PC-3 (cell line): ENCODE measurements at regions not wholly inside any gene's neighbourhood (a gene's known extent, or its start where the extent isn't known, plus 50 kb on each side); places are given as distances from the start of the nearest gene placed in this dataset.
"Not testable (repeated sequence)": the region's sequence is repeated elsewhere in the genome, so short reads cannot be mapped to it uniquely, and the experiment has no call there.

Source experiments
- ATAC-seq: fragments of 200-7000 bp; cut with Tn5 transposase; 2 replicates; pipeline ENCODE4 v1.9.1; 2020; ENCODE audit warnings: mild to moderate bottlenecking, moderate library complexity
- BruUV-seq: library from RNA; stranded (reverse); fragments of 400-500 nt; replicated peaks from 2 replicates; lab custom pipeline; 2021; lab: Mats Ljungman, UMichigan
- CTCF ChIA-PET: fragments of 300-600 bp; sonication (Branson Sonifier 250); formaldehyde crosslinking; loops from one replicate; lab custom pipeline; 2022; ENCODE audit warnings: antibody characterized with exemption; lab: Charles Lee
- POLR2A ChIA-PET: fragments of 300-600 bp; sonication (Branson Sonifier 250); formaldehyde crosslinking; loops from one replicate; lab custom pipeline; 2022; ENCODE audit warnings: antibody characterized with exemption; ENCODE audit not compliant: unreplicated experiment; lab: Charles Lee
- DNase-seq: peaks from one replicate; pipeline ENCODE4 v3.0.0-alpha.2; 2015
- H2AFZ ChIP-seq: fragments of 300-600 bp; sonication (generic); 2 replicates; pipeline ENCODE4 v1.6.0; 2016; ENCODE audit warnings: antibody characterized with exemption, low read length
- H3F3A ChIP-seq: fragments of 300-600 bp; sonication (generic); one replicate; pipeline ENCODE4 v1.6.0; 2017; ENCODE audit warnings: antibody characterized with exemption, low read length, control low read depth, mild to moderate bottlenecking; ENCODE audit not compliant: unreplicated experiment
- H3K27ac ChIP-seq: fragments of 300-600 bp; sonication (generic); 2 replicates; pipeline ENCODE4 v1.5.1; 2016; ENCODE audit warnings: mild to moderate bottlenecking, low read length
- H3K27me3 ChIP-seq: fragments of 300-600 bp; sonication (generic); 2 replicates; pipeline ENCODE4 v1.6.1; 2016; ENCODE audit warnings: low read length, mixed read lengths
- H3K36me3 ChIP-seq: fragments of 300-600 bp; sonication (generic); 2 replicates; pipeline ENCODE4 v1.6.1; 2016; ENCODE audit warnings: low read depth, mixed run types, low read length, mixed read lengths
- H3K4me1 ChIP-seq: fragments of 300-600 bp; sonication (generic); 2 replicates; pipeline ENCODE4 v1.5.1; 2016; ENCODE audit warnings: low read length; ENCODE audit not compliant: insufficient read depth
- H3K4me2 ChIP-seq: fragments of 300-600 bp; sonication (generic); 2 replicates; pipeline ENCODE4 v1.6.0; 2016; ENCODE audit warnings: low read length
- H3K4me3 ChIP-seq: fragments of 300-600 bp; sonication (generic); 2 replicates; pipeline ENCODE4 v1.5.1; 2016; ENCODE audit warnings: mild to moderate bottlenecking, low read length, mixed read lengths
- H3K79me2 ChIP-seq: fragments of 300-600 bp; sonication (generic); 2 replicates; pipeline ENCODE4 v1.6.1; 2017; ENCODE audit warnings: low read length, mixed read lengths
- H3K9ac ChIP-seq: fragments of 300-600 bp; sonication (generic); 2 replicates; pipeline ENCODE4 v1.6.0; 2016; ENCODE audit warnings: mild to moderate bottlenecking, low read length
- H3K9me2 ChIP-seq: fragments of 300-600 bp; sonication (generic); replicated peaks from 2 replicates; pipeline ENCODE4 v1.6.1; 2016; ENCODE audit warnings: mixed run types, low read length, mixed read lengths
- H3K9me3 ChIP-seq: fragments of 300-600 bp; sonication (generic); 2 replicates; pipeline ENCODE4 v1.6.1; 2016; ENCODE audit warnings: low read length, mixed read lengths
- H4K20me1 ChIP-seq: fragments of 300-600 bp; sonication (generic); 2 replicates; pipeline ENCODE4 v1.6.1; 2016; ENCODE audit warnings: low read length, mixed read lengths
- CTCF ChIP-seq: fragments of 300-600 bp; sonication (generic); conservative IDR thresholded peaks from 2 replicates; pipeline ENCODE4 v1.5.1; 2017; ENCODE audit warnings: antibody characterized with exemption, low read depth, mild to moderate bottlenecking, low read length
- EZH2 ChIP-seq: fragments of 300-600 bp; sonication (generic); IDR thresholded peaks from one replicate; pipeline ENCODE4 v1.6.1; 2017; ENCODE audit warnings: antibody characterized with exemption, mild to moderate bottlenecking, low read length; ENCODE audit not compliant: unreplicated experiment
- EZH2phosphoT487 ChIP-seq: fragments of 300-600 bp; sonication (generic); IDR thresholded peaks from 2 replicates; pipeline ENCODE4 v1.6.1; 2018; ENCODE audit warnings: mild to moderate bottlenecking, antibody characterized with exemption, low read length, borderline replicate concordance
- intact Hi-C: fragments of 100-400 bp; cut with micrococcal nuclease; formaldehyde crosslinking; loops from 2 replicates; pipeline ENCODE4 v1.9.0; 2023

- no peak for DNase-seq
- H3K27ac ChIP-seq, result no peak overlapping the region
- no peaks in the 10 kb centered on the region for H4K20me1 ChIP-seq
- CTCF ChIA-PET, result no interaction called here
- no peaks in the 10 kb centered on the region for H3K79me2 ChIP-seq
- H3K4me2 ChIP-seq, result no peak overlapping the region
- ATAC-seq, result no peak
- TF ChIP-seq EZH2phosphoT487 (no peak), EZH2 (no peak), CTCF (no peak)
- no peak overlapping the region for H2AFZ ChIP-seq
- H3K9me2 ChIP-seq, result no peaks in the 10 kb centered on the region
- POLR2A ChIA-PET, result no interaction called here
- no peaks in the 10 kb centered on the region for H3F3A ChIP-seq
- H3K9ac ChIP-seq, result no peak overlapping the region
- intact Hi-C loops, result no loop called here
- no peak overlapping the region for H3K4me3 ChIP-seq
- no TSS peak for BruUV-seq
- no peaks in the 10 kb centered on the region for H3K4me1 ChIP-seq
- 0 out of 2 replicates have a peak, but pooled peaks cover 3% of the 10 kb centered on the region for H3K9me3 ChIP-seq
- H3K27me3 ChIP-seq, result no peaks in the 10 kb centered on the region
- no peaks in the 10 kb centered on the region for H3K36me3 ChIP-seq
Observed at GRCh38 chr14:52179141-52179790, 88.2 kb upstream of the PTGDR start.

- Histone ChIP-seq H2AFZ (no peak overlapping the region), H3K79me2 (no peaks in the 10 kb centered on the region), H3K4me1 (no peaks in the 10 kb centered on the region), H3K27me3 (no peaks in the 10 kb centered on the region), H3K36me3 (no peaks in the 10 kb centered on the region), H3K9me2 (no peaks in the 10 kb centered on the region), H3K4me2 (no peak overlapping the region), H3K4me3 (no peak overlapping the region), H4K20me1 (no peaks in the 10 kb centered on the region), H3K27ac (no peak overlapping the region), H3K9me3 (peaks cover 22% of the 10 kb centered on the region), H3K9ac (no peak overlapping the region), H3F3A (no peaks in the 10 kb centered on the region)
- TF ChIP-seq CTCF (no peak), EZH2phosphoT487 (no peak), EZH2 (no peak)
- ChIA-PET POLR2A (no interaction called here), CTCF (no interaction called here)
- no TSS peak for BruUV-seq
- DNase-seq (no peak), ATAC-seq (no peak)
- intact Hi-C loops, result no loop called here
Observed at GRCh38 chr14:52175982-52176502, 91.5 kb upstream of the PTGDR start.

GRCh38 chr14:52171932-52172331, 95.6 kb upstream of the PTGDR start:
- CTCF ChIA-PET, ATAC-seq, DNase-seq: not testable (repeated sequence)

More at GRCh38 chr14:52171932-52172331, 95.6 kb upstream of the PTGDR start:
- H3K4me2 ChIP-seq, intact Hi-C loops, H4K20me1 ChIP-seq, H3K9ac ChIP-seq, H3K79me2 ChIP-seq, BruUV-seq, H3K4me3 ChIP-seq, H3F3A ChIP-seq, H3K36me3 ChIP-seq, H2AFZ ChIP-seq, H3K9me2 ChIP-seq, H3K4me1 ChIP-seq, POLR2A ChIA-PET, H3K27me3 ChIP-seq, H3K27ac ChIP-seq: not testable (repeated sequence)
- peaks cover 23% of the 10 kb centered on the region for H3K9me3 ChIP-seq
